HepG2 (cell line): ENCODE measurements at regions not wholly inside any gene's neighbourhood (a gene's known extent, or its start where the extent isn't known, plus 50 kb on each side); places are given as distances from the start of the nearest gene placed in this dataset.

ENCODE experiments used
- ATAC-seq: fragments of 200-7000 bp; cut with Tn5 transposase; 3 replicates; pipeline ENCODE4 v1.9.1; 2020; ENCODE audit warnings: mild to moderate bottlenecking, moderate library complexity
- BruUV-seq: library from RNA; stranded (reverse); fragments of 400-500 nt; replicated peaks from 2 replicates; lab custom pipeline; 2021; lab: Mats Ljungman, UMichigan
- CTCF ChIA-PET: fragments of 300-600 bp; formaldehyde crosslinking; extraction: SDS; loops from one replicate; lab custom pipeline; 2021; ENCODE audit warnings: low total read pairs, inconsistent platforms, low intra/inter-chr PET ratio; lab: Yijun Ruan, JAX
- POLR2A ChIA-PET: fragments of 350-600 bp; sonication (Branson Sonifier 250); formaldehyde crosslinking; loops from one replicate; lab custom pipeline; 2020; ENCODE audit warnings: antibody characterized with exemption, inconsistent platforms; lab: Yijun Ruan, JAX
- DNase-seq: peaks from one replicate; pipeline ENCODE4 v3.0.0-alpha.2; 2015; ENCODE audit warnings: low spot score
- FAIRE-seq: peaks from 3 replicates; lab custom pipeline; 2011; peaks lifted over from hg19 to GRCh38; lab: Jason Lieb, UNC
- H2AFZ ChIP-seq: one replicate; pipeline ENCODE4 v1.6.1; 2011; ENCODE audit warnings: low read length, inconsistent platforms
- H3K27ac ChIP-seq: fragments of 300-600 bp; 3 replicates; pipeline ENCODE4 v1.8.0; 2011; ENCODE audit warnings: mixed run types, mild to moderate bottlenecking, mixed read lengths, low read length, inconsistent platforms; ENCODE audit not compliant: insufficient read depth; ENCODE audit errors: extremely low read length
- H3K27me3 ChIP-seq, 2 experiments: fragments of 200-600 bp in 1 of 2; 2 replicates in 1 of 2; 3 replicates in 1 of 2; pipeline versions ENCODE4 v1.6.0 to v1.8.0; 2011; ENCODE audit warnings: low read length in 2 of 2, mild to moderate bottlenecking in 2 of 2, moderate library complexity in 2 of 2, inconsistent platforms in 1 of 2; ENCODE audit not compliant: insufficient read depth in 2 of 2, control insufficient read depth in 1 of 2
- H3K36me3 ChIP-seq, 2 experiments: fragments of 200-600 bp in 1 of 2; replicated peaks in 1 of 2; 2 replicates in 1 of 2; 3 replicates in 1 of 2; pipeline versions ENCODE4 v1.5.1 to v1.8.0; 2011; ENCODE audit warnings: low read length in 2 of 2, inconsistent platforms in 1 of 2; ENCODE audit not compliant: insufficient read depth in 2 of 2, control insufficient read depth in 1 of 2
- H3K4me1 ChIP-seq: 2 replicates; pipeline ENCODE4 v1.5.1; 2012; ENCODE audit warnings: low read length, inconsistent platforms; ENCODE audit not compliant: insufficient read depth
- H3K4me2 ChIP-seq: 2 replicates; pipeline ENCODE4 v1.6.0; 2011; ENCODE audit warnings: low read depth, low read length, inconsistent platforms
- H3K4me3 ChIP-seq, 3 experiments: fragments of 200-600 bp in 1 of 3; sonication (generic), shearing (Covaris generic) in 1 of 3; replicated peaks in 1 of 3; 2 replicates each; pipeline ENCODE4 v1.5.1; 2011 to 2016; ENCODE audit warnings: low read length in 3 of 3, inconsistent platforms in 2 of 3, low read depth in 2 of 3, mild to moderate bottlenecking in 2 of 3, control low read depth in 1 of 3, mixed read lengths in 1 of 3; ENCODE audit not compliant: insufficient read depth in 1 of 3
- H3K79me2 ChIP-seq: one replicate; pipeline ENCODE4 v1.6.1; 2011; ENCODE audit warnings: low read length, inconsistent platforms; ENCODE audit not compliant: insufficient read depth
- H3K9ac ChIP-seq: 2 replicates; pipeline ENCODE4 v1.6.0; 2011; ENCODE audit warnings: mild to moderate bottlenecking, low read depth, low read length, inconsistent platforms; ENCODE audit not compliant: insufficient read depth
- H3K9me3 ChIP-seq: 2 replicates; pipeline ENCODE4 v1.5.1; 2012; ENCODE audit warnings: mild to moderate bottlenecking, low read length
- H4K20me1 ChIP-seq: 2 replicates; pipeline ENCODE4 v1.6.0; 2011; ENCODE audit warnings: inconsistent platforms, mild to moderate bottlenecking, low read length, moderate library complexity; ENCODE audit not compliant: insufficient read depth
- CEBPB ChIP-seq: IDR thresholded peaks from 2 replicates; pipeline ENCODE4 v1.6.1; 2011; ENCODE audit warnings: low read depth, low read length, improper control_type of control experiment, borderline replicate concordance
- CREM ChIP-seq, 2 experiments: sonication (generic) in 1 of 2; formaldehyde crosslinking in 1 of 2; IDR thresholded peaks; 2 replicates each; pipeline versions ENCODE4 v1.4.0 to v1.6.1; 2016 to 2020; ENCODE audit warnings: antibody characterized with exemption in 1 of 2, mild to moderate bottlenecking in 1 of 2, missing genetic modification reagents in 1 of 2
- HMGA1 ChIP-seq: sonication (generic); formaldehyde crosslinking; conservative IDR thresholded peaks from 2 replicates; pipeline ENCODE4 v1.4.0; 2020; ENCODE audit warnings: missing genetic modification reagents
- HNF4A ChIP-seq: sonication (generic); formaldehyde crosslinking; IDR thresholded peaks from 2 replicates; pipeline ENCODE4 v1.4.0; 2020; ENCODE audit warnings: missing genetic modification reagents
- RBM39 ChIP-seq: fragments of 200-400 bp; formaldehyde crosslinking; IDR thresholded peaks from one replicate; pipeline ENCODE4 v1.6.1; 2018; ENCODE audit warnings: antibody characterized with exemption, mild to moderate bottlenecking, low read depth, low read length; ENCODE audit not compliant: poor library complexity, severe bottlenecking
- SNAPC5 ChIP-seq: sonication (generic); formaldehyde crosslinking; IDR thresholded peaks from 2 replicates; pipeline ENCODE4 v1.8.1; 2023; ENCODE audit warnings: mild to moderate bottlenecking, missing genetic modification reagents, borderline replicate concordance
- THAP11 ChIP-seq: IDR thresholded peaks from 2 replicates; pipeline ENCODE4 v1.6.1; 2016; ENCODE audit warnings: missing biosample characterization, missing genetic modification reagents
- ZFP91 ChIP-seq: sonication (generic); formaldehyde crosslinking; IDR thresholded peaks from 2 replicates; pipeline ENCODE4 v1.9.0; 2022; ENCODE audit warnings: missing genetic modification reagents, mild to moderate bottlenecking, borderline replicate concordance
- ZHX1 ChIP-seq: sonication (generic); formaldehyde crosslinking; IDR thresholded peaks from 2 replicates; pipeline ENCODE4 v1.8.1; 2022; ENCODE audit warnings: low read depth, mild to moderate bottlenecking, missing genetic modification reagents
- ZNF431 ChIP-seq: sonication (generic); formaldehyde crosslinking; IDR thresholded peaks from 2 replicates; pipeline ENCODE4 v1.9.0; 2022; ENCODE audit warnings: missing genetic modification reagents, low read depth, mild to moderate bottlenecking, borderline replicate concordance
- ZNF432 ChIP-seq: sonication (generic); formaldehyde crosslinking; IDR thresholded peaks from 2 replicates; pipeline ENCODE4 v1.5.0; 2020; ENCODE audit warnings: missing genetic modification reagents, mild to moderate bottlenecking, borderline replicate concordance
- ZNF678 ChIP-seq: sonication (generic); formaldehyde crosslinking; IDR thresholded peaks from 2 replicates; pipeline ENCODE4 v1.4.0; 2020; ENCODE audit warnings: mild to moderate bottlenecking, missing genetic modification reagents
- ZSCAN21 ChIP-seq: sonication (generic); formaldehyde crosslinking; IDR thresholded peaks from 2 replicates; pipeline ENCODE4 v1.8.0; 2022; ENCODE audit warnings: mild to moderate bottlenecking, missing genetic modification reagents, moderate library complexity, borderline replicate concordance
- WGBS: methylation state at CpG from one replicate; pipeline ENCODE4 v1.1.6; 2017; ENCODE audit warnings: low lambda C conversion rate; 5-methylcytosine and 5-hydroxymethylcytosine counted together
- in situ Hi-C: cut with HindIII; loops from 2 replicates; pipeline ENCODE4 v1.10.0; 2017; ENCODE audit warnings: low pct_unique_long_range_greater_than_20kb; ENCODE audit not compliant: extremely low pct_ligation_motif_present
- intact Hi-C: fragments of 100-400 bp; cut with micrococcal nuclease; formaldehyde crosslinking; loops from one replicate; pipeline ENCODE4 v1.10.0; 2022; ENCODE audit not compliant: unreplicated experiment

GRCh38 chr1:219380463-219380862 lies 206.8 kb downstream of the LYPLAL1 start:
- FAIRE-seq (no peak), ATAC-seq (no peak), DNase-seq (no peak)
- Histone ChIP-seq H2AFZ (no peak overlapping the region), H4K20me1 (no peaks in the 10 kb centered on the region), H3K27me3 (no peaks in the 10 kb centered on the region), H3K9me3 (no peaks in the 10 kb centered on the region), H3K4me2 (no peak overlapping the region), H3K79me2 (no peaks in the 10 kb centered on the region), H3K9ac (no peak overlapping the region), H3K4me3 (no peak overlapping the region), H3K36me3 (no peaks in the 10 kb centered on the region)
- intact Hi-C loops, result loop anchor here (2.0 kb wide), 1 partner anchor 70 kb away; no protein-coding TSS in a partner anchor
- in situ Hi-C loops, result no loop called here
- WGBS, result 65% methylated on average over 5 of the region's 5 CpGs
- ChIA-PET POLR2A (interaction anchor here (2.2 kb wide), 1 partner anchor 71 kb away, joined by 19 read pairs; no protein-coding TSS in a partner anchor), CTCF (no interaction called here)
- no TSS peak for BruUV-seq
- TF ChIP-seq CEBPB, result 0 out of 2 replicates have a peak, but pooled peaks have one; percentile 7
- no peak for TF ChIP-seq ZNF431 (CRISPR knock-in tag)
- TF ChIP-seq, all 625 proteins: peak for 1
- Histone ChIP-seq H3K4me1 (peaks cover 9% of the 10 kb centered on the region), H3K27ac (no peak overlapping the region)

- Histone ChIP-seq H3K79me2 (no peaks in the 10 kb centered on the region), H3K4me3 (no peak overlapping the region), H3K4me1 (peaks cover 9% of the 10 kb centered on the region), H2AFZ (no peak overlapping the region), H4K20me1 (no peaks in the 10 kb centered on the region), H3K36me3 (no peaks in the 10 kb centered on the region), H3K27ac (no peak overlapping the region), H3K4me2 (no peak overlapping the region), H3K9me3 (no peaks in the 10 kb centered on the region), H3K9ac (no peak overlapping the region), H3K27me3 (no peaks in the 10 kb centered on the region)
- no peak for DNase-seq
- FAIRE-seq, result no peak
- 16% methylated on average over 2 of the region's 2 CpGs for WGBS
- ChIA-PET CTCF (no interaction called here), POLR2A (no interaction called here)
- ATAC-seq, result no peak
- in situ Hi-C loops, result no loop called here
- BruUV-seq, result no TSS peak
- intact Hi-C loops, result loop anchor here (2.0 kb wide), 1 partner anchor 69 kb away; no protein-coding TSS in a partner anchor
- TF ChIP-seq RBM39, result no peak
- no peak for TF ChIP-seq ZNF678 (CRISPR knock-in tag)
- TF ChIP-seq HNF4A (CRISPR knock-in tag), result no peak
- no peak for TF ChIP-seq ZNF432 (CRISPR knock-in tag)
- no peak for TF ChIP-seq ZHX1 (CRISPR knock-in tag)
- TF ChIP-seq HMGA1 (CRISPR knock-in tag), result no peak
- no peak for TF ChIP-seq ZFP91 (CRISPR knock-in tag)
- no peak for TF ChIP-seq THAP11 (CRISPR knock-in tag)
- TF ChIP-seq ZSCAN21 (CRISPR knock-in tag), result no peak
- TF ChIP-seq SNAPC5 (CRISPR knock-in tag), result no peak
- no peak for TF ChIP-seq CREM (IDR thresholded peaks at IDR 0.05)
- no peak for TF ChIP-seq CREM (CRISPR knock-in tag; IDR thresholded peaks at IDR 0.05)
Measured at GRCh38 chr1:219379691-219380090, 206.0 kb downstream of the LYPLAL1 start.
